ENCODE measurements at regions not wholly inside any gene's neighbourhood (a gene's known extent, or its start where the extent isn't known, plus 50 kb on each side); places are given as distances from the start of the nearest gene placed in this dataset.

DNA sequence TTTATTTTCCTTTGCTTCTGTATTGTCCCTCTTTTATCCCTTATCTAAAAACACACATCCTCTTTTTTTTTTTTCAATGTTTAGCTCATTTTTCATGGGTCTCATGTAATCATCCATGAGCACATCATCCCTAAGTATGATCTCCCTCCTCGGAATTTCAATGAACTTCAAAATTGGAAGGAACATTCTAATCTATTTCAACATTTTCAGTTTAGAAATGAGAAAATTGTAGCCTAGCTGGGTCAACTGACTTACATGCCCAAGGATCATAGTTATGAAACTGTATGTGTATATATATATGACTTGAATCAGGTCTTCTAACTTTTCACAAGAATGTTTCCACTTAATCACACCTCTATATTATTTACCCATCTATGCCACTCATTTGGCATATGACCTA is 77.7 kb downstream of the TUSC1 start:
- TF ChIP-seq YY1 (IDR thresholded peaks at IDR 0.05; ENCODE audit: insufficient read depth, insufficient read length): no peak
- no peak for TF ChIP-seq SUZ12 (IDR thresholded peaks at IDR 0.05; ENCODE audit: extremely low read depth, insufficient read depth, insufficient read length)
- no peak for TF ChIP-seq ZNF274 (IDR thresholded peaks at IDR 0.05; ENCODE audit: low read depth, low read length)
